Fibroblast of lung (primary cell): ENCODE measurements at regions not wholly inside any gene's neighbourhood (a gene's known extent, or its start where the extent isn't known, plus 50 kb on each side); places are given as distances from the start of the nearest gene placed in this dataset.
"Not testable (repeated sequence)": the region's sequence is repeated elsewhere in the genome, so short reads cannot be mapped to it uniquely, and the experiment has no call there.

Source experiments
- DNase-seq, 2 donors: peaks; one replicate each; pipeline versions ENCODE4 v3.0.0 to v3.0.0-alpha.2; 2010; ENCODE audit warnings: low read depth in 2 of 2
- H2AFZ ChIP-seq: 2 replicates; pipeline ENCODE4 v1.5.1; 2012; ENCODE audit warnings: low read length, control low read depth, inconsistent platforms
- H3K27ac ChIP-seq: 2 replicates; pipeline ENCODE4 v1.5.1; 2011; ENCODE audit warnings: low read length, control low read depth; ENCODE audit not compliant: insufficient read depth
- H3K27me3 ChIP-seq: 2 replicates; pipeline ENCODE4 v1.5.1; 2011; ENCODE audit warnings: mild to moderate bottlenecking, low read length; ENCODE audit not compliant: control insufficient read depth, insufficient read depth
- H3K36me3 ChIP-seq: 2 replicates; pipeline ENCODE4 v1.5.1; 2011; ENCODE audit warnings: low read length; ENCODE audit not compliant: control insufficient read depth, insufficient read depth
- H3K4me1 ChIP-seq: 2 replicates; pipeline ENCODE4 v1.5.1; 2011; ENCODE audit warnings: low read length; ENCODE audit not compliant: control insufficient read depth, insufficient read depth; ENCODE audit errors: extremely low read depth
- H3K4me2 ChIP-seq: 2 replicates; pipeline ENCODE4 v1.5.1; 2011; ENCODE audit warnings: low read length, control low read depth; ENCODE audit not compliant: insufficient read depth; ENCODE audit errors: extremely low read depth
- H3K4me3 ChIP-seq, 4 experiments: fragments of 200-600 bp in 1 of 4; sonication (generic) in 1 of 4; replicated peaks in 1 of 4; 2 replicates each; pipeline ENCODE4 v1.5.1; 2011 to 2016; ENCODE audit warnings: low read length in 4 of 4, low read depth in 3 of 4, mild to moderate bottlenecking in 3 of 4, control low read depth in 2 of 4, inconsistent platforms in 1 of 4, mixed read lengths in 1 of 4; ENCODE audit not compliant: insufficient read depth in 1 of 4; ENCODE audit errors: control extremely low read depth in 1 of 4
- H3K79me2 ChIP-seq: 2 replicates; pipeline ENCODE4 v1.5.1; 2012; ENCODE audit warnings: mild to moderate bottlenecking, low read length, inconsistent platforms; ENCODE audit not compliant: control insufficient read depth, insufficient read depth
- H3K9ac ChIP-seq: 2 replicates; pipeline ENCODE4 v1.5.1; 2011; ENCODE audit warnings: mild to moderate bottlenecking, low read length, control low read depth; ENCODE audit not compliant: insufficient read depth
- H3K9me3 ChIP-seq: 2 replicates; pipeline ENCODE4 v1.5.1; 2012; ENCODE audit warnings: low read depth, low read length; ENCODE audit not compliant: control insufficient read depth, insufficient read depth
- H4K20me1 ChIP-seq: 2 replicates; pipeline ENCODE4 v1.5.1; 2011; ENCODE audit warnings: low read length; ENCODE audit not compliant: control insufficient read depth, insufficient read depth; ENCODE audit errors: extremely low read depth
- EZH2 ChIP-seq: IDR thresholded peaks from 2 replicates; pipeline ENCODE4 v1.5.1; 2012; ENCODE audit warnings: low read length, control low read depth, mild to moderate bottlenecking; ENCODE audit errors: missing control alignments
- TF ChIP-seq, protein P1 (sequence below), 2 donors: IDR thresholded peaks in 1 of 2; conservative IDR thresholded peaks in 1 of 2; 1 replicate in 1 of 2; 2 replicates in 1 of 2; pipeline ENCODE4 v1.5.1; 2011 to 2012; ENCODE audit warnings: low read length in 2 of 2, control low read depth in 1 of 2, inconsistent platforms in 1 of 2, low read depth in 1 of 2, mild to moderate bottlenecking in 1 of 2

DNA sequence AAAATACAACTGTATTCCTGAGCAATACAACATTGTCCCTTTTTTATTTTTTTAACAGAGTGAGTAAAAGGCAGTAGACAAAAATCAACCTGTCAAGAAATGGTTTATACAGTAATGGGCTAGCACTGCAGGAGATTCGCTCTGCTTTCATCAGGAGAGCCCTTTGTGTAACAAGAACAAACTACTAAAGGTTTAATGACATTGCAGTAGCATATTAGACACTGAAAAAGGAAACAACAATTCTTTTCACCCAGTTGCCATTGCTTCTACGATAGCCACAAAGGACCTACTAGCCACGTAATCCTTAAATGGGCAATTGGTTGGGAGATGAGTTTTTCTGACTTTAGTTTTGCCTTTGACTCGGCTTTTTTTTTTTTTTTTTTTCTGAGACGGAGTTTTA is 319.8 kb upstream of the TRPM3 start:
- Histone ChIP-seq H3K27ac (no peak overlapping the region), H3K9me3 (no peaks in the 10 kb centered on the region), H2AFZ (no peak overlapping the region), H3K4me1 (no peaks in the 10 kb centered on the region), H4K20me1 (no peaks in the 10 kb centered on the region), H3K36me3 (no peaks in the 10 kb centered on the region), H3K4me2 (no peak overlapping the region), H3K9ac (no peak overlapping the region), H3K79me2 (no peaks in the 10 kb centered on the region), H3K4me3 (no peak overlapping the region), H3K27me3 (no peaks in the 10 kb centered on the region)
- no peak for TF ChIP-seq EZH2
- TF ChIP-seq, protein P1, sequence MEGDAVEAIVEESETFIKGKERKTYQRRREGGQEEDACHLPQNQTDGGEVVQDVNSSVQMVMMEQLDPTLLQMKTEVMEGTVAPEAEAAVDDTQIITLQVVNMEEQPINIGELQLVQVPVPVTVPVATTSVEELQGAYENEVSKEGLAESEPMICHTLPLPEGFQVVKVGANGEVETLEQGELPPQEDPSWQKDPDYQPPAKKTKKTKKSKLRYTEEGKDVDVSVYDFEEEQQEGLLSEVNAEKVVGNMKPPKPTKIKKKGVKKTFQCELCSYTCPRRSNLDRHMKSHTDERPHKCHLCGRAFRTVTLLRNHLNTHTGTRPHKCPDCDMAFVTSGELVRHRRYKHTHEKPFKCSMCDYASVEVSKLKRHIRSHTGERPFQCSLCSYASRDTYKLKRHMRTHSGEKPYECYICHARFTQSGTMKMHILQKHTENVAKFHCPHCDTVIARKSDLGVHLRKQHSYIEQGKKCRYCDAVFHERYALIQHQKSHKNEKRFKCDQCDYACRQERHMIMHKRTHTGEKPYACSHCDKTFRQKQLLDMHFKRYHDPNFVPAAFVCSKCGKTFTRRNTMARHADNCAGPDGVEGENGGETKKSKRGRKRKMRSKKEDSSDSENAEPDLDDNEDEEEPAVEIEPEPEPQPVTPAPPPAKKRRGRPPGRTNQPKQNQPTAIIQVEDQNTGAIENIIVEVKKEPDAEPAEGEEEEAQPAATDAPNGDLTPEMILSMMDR (conservative IDR thresholded peaks at IDR 0.05 in 1 of 2, IDR thresholded peaks at IDR 0.05 in 1 of 2; ENCODE audit: low read depth in 1 of 2, low read length in 2 of 2) = no peak
- no peak for DNase-seq

DNA sequence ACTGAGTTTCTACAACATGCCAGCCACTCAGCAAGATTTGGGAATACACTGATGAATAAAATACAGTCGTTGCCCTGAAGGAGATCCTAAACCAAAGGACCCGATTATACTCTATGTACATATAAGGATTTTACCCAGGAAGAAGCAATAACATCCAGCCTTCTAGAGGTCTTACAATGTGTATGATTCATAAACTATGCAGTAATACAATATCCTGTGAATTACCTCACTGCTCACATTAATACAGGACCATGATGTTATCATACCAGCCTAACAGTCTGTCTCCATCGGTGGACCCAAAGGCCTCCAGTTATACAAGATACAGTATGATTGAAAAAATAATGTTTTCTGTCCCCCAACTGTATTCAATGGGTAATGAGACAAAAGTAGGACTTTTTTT is 310.5 kb upstream of the TRPM3 start:
- Histone ChIP-seq H3K27me3 (no peaks in the 10 kb centered on the region), H3K9me3 (no peaks in the 10 kb centered on the region), H3K4me2 (no peak overlapping the region), H3K9ac (no peak overlapping the region), H3K27ac (no peak overlapping the region), H3K4me1 (no peaks in the 10 kb centered on the region), H2AFZ (no peak overlapping the region), H3K79me2 (no peaks in the 10 kb centered on the region), H4K20me1 (no peaks in the 10 kb centered on the region), H3K4me3 (no peak overlapping the region), H3K36me3 (no peaks in the 10 kb centered on the region)
- TF ChIP-seq EZH2 = no peak
- TF ChIP-seq, protein P1 (conservative IDR thresholded peaks at IDR 0.05 in 1 of 2, IDR thresholded peaks at IDR 0.05 in 1 of 2; ENCODE audit: low read depth in 1 of 2, low read length in 2 of 2) = no peak
- no peak for DNase-seq

DNA sequence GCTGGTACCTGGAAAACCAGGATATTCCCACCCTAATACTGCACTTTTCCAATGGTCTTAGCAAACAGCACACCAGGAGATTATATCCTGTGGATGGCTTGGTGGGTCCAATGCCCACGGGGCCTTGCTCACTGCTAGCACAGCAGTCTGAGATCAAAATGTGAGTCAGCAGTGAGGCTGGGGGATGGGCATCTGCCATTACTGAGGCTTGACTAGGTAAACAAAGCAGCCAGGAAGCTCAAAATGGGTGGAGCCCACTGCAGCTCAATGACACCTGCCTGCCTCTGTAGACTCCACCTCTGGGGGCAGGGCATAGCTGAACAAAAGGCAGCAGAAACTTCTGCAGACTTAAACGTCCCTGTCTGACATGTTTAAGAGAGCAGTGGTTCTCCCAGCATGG is 285.9 kb upstream of the TRPM3 start:
- not testable (repeated sequence) for H3K27ac ChIP-seq, H4K20me1 ChIP-seq, H3K27me3 ChIP-seq, H3K9me3 ChIP-seq, H3K36me3 ChIP-seq, H2AFZ ChIP-seq, DNase-seq, H3K4me1 ChIP-seq, H3K4me3 ChIP-seq, H3K79me2 ChIP-seq, H3K4me2 ChIP-seq, H3K9ac ChIP-seq

DNA sequence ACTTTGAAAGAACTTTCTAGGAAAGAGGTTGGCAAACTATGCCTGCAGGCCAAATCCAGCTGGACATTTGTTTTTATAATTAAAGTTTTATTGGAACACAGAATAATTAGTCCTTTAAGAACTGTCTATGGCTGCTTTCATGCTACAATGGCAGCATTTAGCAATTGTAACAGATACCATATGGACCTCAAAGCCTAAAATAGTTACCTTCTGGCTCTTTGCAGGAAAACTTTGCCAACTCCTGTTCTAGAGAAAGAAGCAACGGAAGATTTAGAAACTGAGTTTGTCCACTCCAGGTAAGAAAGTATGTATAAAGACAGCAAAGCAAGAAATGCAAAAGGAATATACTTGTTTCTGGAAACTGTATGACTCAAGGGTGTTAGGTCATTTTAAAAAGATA is 281.7 kb upstream of the TRPM3 start:
- no peaks in the 10 kb centered on the region for H3K4me1 ChIP-seq
- H3K4me3 ChIP-seq = no peak overlapping the region
- no peak overlapping the region for H3K27ac ChIP-seq
- no peaks in the 10 kb centered on the region for H3K36me3 ChIP-seq
- no peak overlapping the region for H3K4me2 ChIP-seq
- H3K9me3 ChIP-seq = no peaks in the 10 kb centered on the region
- no peak for DNase-seq
- H4K20me1 ChIP-seq = no peaks in the 10 kb centered on the region
- no peak overlapping the region for H3K9ac ChIP-seq
- H2AFZ ChIP-seq = no peak overlapping the region
- TF ChIP-seq, protein P1 (conservative IDR thresholded peaks at IDR 0.05 in 1 of 2, IDR thresholded peaks at IDR 0.05 in 1 of 2; ENCODE audit: low read depth in 1 of 2, low read length in 2 of 2) = no peak
- no peak for TF ChIP-seq EZH2
- H3K79me2 ChIP-seq = no peaks in the 10 kb centered on the region
- H3K27me3 ChIP-seq = no peaks in the 10 kb centered on the region
